Naive thymus-derived CD8-positive, alpha-beta T cell (primary cell): ENCODE measurements at regions not wholly inside any gene's neighbourhood (a gene's known extent, or its start where the extent isn't known, plus 50 kb on each side); places are given as distances from the start of the nearest gene placed in this dataset.
"Not testable (repeated sequence)": the region's sequence is repeated elsewhere in the genome, so short reads cannot be mapped to it uniquely, and the experiment has no call there.

ENCODE experiments used
- ATAC-seq, 2 donors: fragments of 150-1000 bp; cut with Tn5 transposase in 1 of 2; sonication (Bioruptor Pico), chemical (Tn5 transposase) in 1 of 2; 1 replicate in 1 of 2; 2 replicates in 1 of 2; pipeline ENCODE4 v1.10.0; 2021; ENCODE audit warnings: mild to moderate bottlenecking in 2 of 2, moderate library complexity in 2 of 2
- POLR2A ChIA-PET: fragments of 350-600 bp; sonication (Branson Sonifier 250); formaldehyde crosslinking; loops from one replicate; lab custom pipeline; 2021; ENCODE audit warnings: antibody characterized with exemption; lab: Charles Lee
- DNase-seq, 10 donors: peaks; one replicate each; pipeline versions ENCODE4 v3.0.0 to v3.0.0-alpha.2; 2020 to 2022
- H3K27ac Mint-ChIP-seq, 10 donors: one replicate each; pipeline ENCODE4 v1.8.0; 2020 to 2022; ENCODE audit warnings: mild to moderate bottlenecking in 10 of 10, mixed read lengths in 10 of 10, moderate library complexity in 4 of 10, inconsistent platforms in 1 of 10
- H3K27me3 Mint-ChIP-seq, 5 donors: one replicate each; pipeline ENCODE4 v1.8.0; 2021 to 2022; ENCODE audit warnings: mixed read lengths in 5 of 5
- H3K36me3 Mint-ChIP-seq, 3 donors: one replicate each; pipeline ENCODE4 v1.8.0; 2020 to 2022; ENCODE audit warnings: mixed read lengths in 3 of 3, mild to moderate bottlenecking in 2 of 3, inconsistent platforms in 1 of 3
- H3K4me1 Mint-ChIP-seq, 4 donors: one replicate each; pipeline ENCODE4 v1.8.0; 2021 to 2022; ENCODE audit warnings: mixed read lengths in 4 of 4
- H3K4me3 Mint-ChIP-seq, 10 donors: one replicate each; pipeline ENCODE4 v1.8.0; 2020 to 2022; ENCODE audit warnings: mild to moderate bottlenecking in 10 of 10, mixed read lengths in 10 of 10, moderate library complexity in 6 of 10, inconsistent platforms in 1 of 10
- H3K9me3 Mint-ChIP-seq, 9 donors: one replicate each; pipeline ENCODE4 v1.8.0; 2020 to 2022; ENCODE audit warnings: mixed read lengths in 9 of 9, mild to moderate bottlenecking in 3 of 9, inconsistent platforms in 1 of 9, moderate library complexity in 1 of 9

DNA sequence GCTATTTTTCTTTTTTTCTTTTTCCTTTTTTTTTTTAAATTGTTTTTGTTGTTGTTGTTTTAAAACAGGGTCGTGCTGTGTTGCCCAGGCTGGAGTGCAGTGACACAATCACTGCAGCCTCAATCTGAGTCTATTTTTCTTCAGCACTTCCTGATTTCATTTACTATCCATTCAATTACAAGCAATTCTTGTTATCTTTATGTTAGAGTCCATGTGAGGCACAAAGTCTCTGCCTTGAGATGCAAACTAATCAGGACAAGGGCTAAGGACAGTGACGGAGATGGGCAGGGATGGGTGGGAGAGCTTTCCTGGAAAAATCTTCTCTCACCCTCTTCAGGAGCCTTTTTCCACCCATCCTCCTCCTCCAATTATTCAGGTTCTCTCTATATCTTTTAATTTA lies 157.3 kb upstream of the AUTS2 start:
- no peak for ATAC-seq
- Mint-ChIP-seq H3K36me3 (peaks cover 0 to 12% (median 0%) of the 10 kb centered on the region in 3 donors), H3K4me1 (no peaks in the 10 kb centered on the region), H3K27me3 (peaks cover 0 to 8% (median 0%) of the 10 kb centered on the region in 5 donors), H3K27ac (no peak overlapping the region), H3K9me3 (peaks cover 0 to 35% (median 16%) of the 10 kb centered on the region in 9 donors), H3K4me3 (no peak overlapping the region)
- POLR2A ChIA-PET: no interaction called here
- DNase-seq: no peak

GRCh38 chr7:69443136-69443535 lies 155.1 kb upstream of the AUTS2 start:
- POLR2A ChIA-PET: no interaction called here
- no peak overlapping the region for H3K4me3 Mint-ChIP-seq
- no peak for DNase-seq

GRCh38 chr7:69445541-69445940 lies 152.7 kb upstream of the AUTS2 start:
- Mint-ChIP-seq H3K4me1 (peaks cover 0 to 2% (median 0%) of the 10 kb centered on the region in 4 donors), H3K36me3 (peaks cover 0 to 8% (median 0%) of the 10 kb centered on the region in 3 donors), H3K9me3 (peaks cover 0 to 25% (median 7%) of the 10 kb centered on the region in 9 donors), H3K27me3 (peaks cover 0 to 8% (median 0%) of the 10 kb centered on the region in 5 donors), H3K27ac (no peak overlapping the region), H3K4me3 (no peak overlapping the region)
- POLR2A ChIA-PET: no interaction called here
- DNase-seq (no peak), ATAC-seq (no peak)

More at GRCh38 chr7:69443136-69443535, 155.1 kb upstream of the AUTS2 start:
- Mint-ChIP-seq H3K27ac (no peak overlapping the region), H3K9me3 (peaks cover 0 to 35% (median 16%) of the 10 kb centered on the region in 9 donors), H3K4me1 (peaks cover 0 to 2% (median 0%) of the 10 kb centered on the region in 4 donors), H3K36me3 (peaks cover 0 to 12% (median 0%) of the 10 kb centered on the region in 3 donors), H3K27me3 (peaks cover 0 to 8% (median 0%) of the 10 kb centered on the region in 5 donors)
- ATAC-seq: no peak

DNA sequence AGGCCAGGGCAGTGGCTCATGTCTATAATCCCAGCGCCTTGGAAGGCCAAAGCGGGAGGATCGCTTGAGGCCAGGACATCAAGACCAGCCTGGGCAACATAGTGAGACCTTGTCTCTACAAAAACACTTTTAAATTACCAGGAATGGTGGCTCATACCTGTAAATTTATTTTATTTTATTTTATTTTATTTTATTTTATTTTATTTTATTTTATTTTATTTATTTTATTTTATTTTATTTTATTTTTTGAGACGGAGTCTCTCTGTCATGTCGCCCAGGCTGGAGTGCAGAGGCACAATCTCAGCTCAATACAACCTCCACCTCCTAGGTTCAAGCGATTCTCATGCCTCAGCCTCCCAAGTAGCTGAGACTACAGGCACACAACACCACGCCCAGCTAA lies 152.1 kb upstream of the AUTS2 start:
- DNase-seq, H3K36me3 Mint-ChIP-seq, H3K27me3 Mint-ChIP-seq, H3K27ac Mint-ChIP-seq, H3K4me3 Mint-ChIP-seq, H3K4me1 Mint-ChIP-seq, ATAC-seq, POLR2A ChIA-PET: not testable (repeated sequence)
- peaks cover 0 to 19% (median 7%) of the 10 kb centered on the region in 9 donors for H3K9me3 Mint-ChIP-seq

- peaks cover 0 to 4% (median 0%) of the 10 kb centered on the region in 3 donors for H3K36me3 Mint-ChIP-seq
- no peak overlapping the region for H3K4me3 Mint-ChIP-seq
- H3K27ac Mint-ChIP-seq: no peak overlapping the region
- ATAC-seq (no peak), DNase-seq (no peak)
- POLR2A ChIA-PET: no interaction called here
- H3K4me1 Mint-ChIP-seq: peaks cover 0 to 2% (median 0%) of the 10 kb centered on the region in 4 donors
- H3K27me3 Mint-ChIP-seq: peaks cover 0 to 8% (median 0%) of the 10 kb centered on the region in 5 donors
- peaks cover 0 to 5% (median 2%) of the 10 kb centered on the region in 9 donors for H3K9me3 Mint-ChIP-seq
Observed at GRCh38 chr7:69448071-69448470, 150.2 kb upstream of the AUTS2 start.

- peaks cover 0 to 5% (median 0%) of the 10 kb centered on the region in 5 donors for H3K27me3 Mint-ChIP-seq
Observed at GRCh38 chr7:69450456-69450855, 147.8 kb upstream of the AUTS2 start.

DNA sequence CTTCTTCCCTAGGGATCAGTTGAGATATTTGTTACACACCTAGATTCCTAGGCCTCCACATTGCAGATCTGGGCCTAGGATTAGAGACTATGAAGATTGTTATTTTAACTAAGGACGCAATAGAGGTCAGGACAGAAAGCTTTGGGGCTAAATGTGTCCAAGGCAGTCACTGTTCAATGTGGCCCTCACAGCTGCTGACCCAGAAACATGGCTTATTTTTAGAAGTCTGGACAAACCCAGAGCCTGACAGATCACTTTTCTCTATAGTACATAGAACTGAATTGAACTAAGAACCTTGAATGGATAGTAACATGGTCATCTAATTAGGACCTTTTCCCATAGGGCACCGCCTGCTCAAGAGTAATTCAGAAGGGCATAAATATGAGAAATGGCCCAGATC lies 146.6 kb upstream of the AUTS2 start:
- no peak for DNase-seq
- POLR2A ChIA-PET: no interaction called here
- no peak for ATAC-seq
- no peak overlapping the region for H3K4me3 Mint-ChIP-seq
- no peak overlapping the region for H3K27ac Mint-ChIP-seq
- H3K36me3 Mint-ChIP-seq: no peaks in the 10 kb centered on the region
- H3K9me3 Mint-ChIP-seq: no peaks in the 10 kb centered on the region
- peaks cover 0 to 2% (median 0%) of the 10 kb centered on the region in 4 donors for H3K4me1 Mint-ChIP-seq
- H3K27me3 Mint-ChIP-seq: no peaks in the 10 kb centered on the region

More at GRCh38 chr7:69450456-69450855, 147.8 kb upstream of the AUTS2 start:
- DNase-seq (no peak), ATAC-seq (no peak)
- Mint-ChIP-seq H3K9me3 (peaks cover 0 to 2% (median 0%) of the 10 kb centered on the region in 9 donors), H3K27ac (no peak overlapping the region), H3K4me3 (no peak overlapping the region), H3K4me1 (peaks cover 0 to 2% (median 0%) of the 10 kb centered on the region in 4 donors), H3K36me3 (peaks cover 0 to 1% (median 0%) of the 10 kb centered on the region in 3 donors)
- POLR2A ChIA-PET: no interaction called here

DNA sequence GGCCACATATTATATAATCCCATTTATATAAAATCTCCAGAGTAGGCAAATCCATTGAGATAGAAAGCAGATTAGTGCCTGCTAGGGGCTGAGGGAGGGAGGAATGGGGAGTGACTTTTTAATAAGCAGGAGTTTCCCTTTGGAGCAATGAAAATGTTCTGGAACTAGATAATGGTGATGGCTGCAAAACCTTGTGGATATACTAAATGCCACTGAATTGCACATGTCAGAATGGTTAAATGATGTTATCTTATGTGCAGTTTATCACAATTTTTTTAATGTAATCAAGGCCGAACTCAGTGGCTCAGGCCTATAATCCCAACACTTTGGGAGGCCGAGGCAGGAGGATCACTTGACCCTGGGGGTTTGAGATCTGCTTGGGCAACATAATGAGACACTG lies 145.5 kb upstream of the AUTS2 start:
- no peaks in the 10 kb centered on the region for H3K36me3 Mint-ChIP-seq
- POLR2A ChIA-PET: no interaction called here

DNA sequence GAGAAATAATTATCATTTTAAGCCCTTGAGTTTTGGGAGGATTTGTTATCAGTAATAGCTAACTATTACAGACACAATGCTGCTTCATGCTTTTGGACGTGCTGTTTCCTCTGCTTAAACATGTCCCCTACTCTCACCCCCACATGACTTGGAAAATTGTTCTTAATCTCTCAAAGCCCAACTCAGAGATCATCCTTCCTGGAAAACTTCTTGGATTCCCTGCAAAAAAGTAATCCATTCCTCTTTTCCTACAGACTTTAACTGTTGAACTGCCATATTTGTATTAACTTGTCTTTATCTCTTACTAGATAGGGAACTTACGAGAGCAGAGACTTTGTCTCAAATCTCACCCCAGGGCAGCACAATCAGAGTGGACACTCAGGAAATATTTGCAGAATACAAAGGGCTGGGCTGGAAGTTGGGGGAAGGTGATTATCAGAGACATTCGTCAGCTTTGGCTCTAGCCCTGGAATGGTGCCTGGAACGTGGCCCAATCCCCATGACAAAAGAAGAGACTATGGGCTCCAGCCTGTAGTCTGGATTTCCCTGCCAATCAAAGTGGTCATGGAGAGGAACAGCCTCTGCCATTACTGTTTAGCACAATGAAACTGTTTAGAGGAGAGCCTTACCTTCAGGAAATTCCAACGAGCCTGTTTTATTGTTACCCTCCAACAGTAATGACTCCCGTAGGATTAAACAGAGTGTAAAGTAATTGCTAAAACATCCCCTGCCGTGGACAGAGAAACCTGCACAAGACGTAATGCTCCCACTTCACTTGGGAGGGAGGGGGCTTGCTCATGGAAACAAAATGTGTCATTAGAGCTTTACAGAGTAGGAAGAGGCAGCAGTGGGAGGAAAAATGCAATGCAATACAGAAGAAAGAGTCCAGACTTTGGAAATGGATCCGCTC lies 140.4 kb upstream of the AUTS2 start:
- Mint-ChIP-seq H3K4me1 (no peaks in the 10 kb centered on the region), H3K27me3 (no peaks in the 10 kb centered on the region), H3K36me3 (no peaks in the 10 kb centered on the region), H3K4me3 (no peak overlapping the region), H3K27ac (no peak overlapping the region), H3K9me3 (peaks cover 0 to 2% (median 0%) of the 10 kb centered on the region in 9 donors)
- DNase-seq (no peak), ATAC-seq (no peak)
- POLR2A ChIA-PET: no interaction called here

More for the DNA sequence above, 145.5 kb upstream of the AUTS2 start:
- Mint-ChIP-seq H3K4me1 (peaks cover 0 to 1% (median 0%) of the 10 kb centered on the region in 4 donors), H3K4me3 (no peak overlapping the region), H3K27ac (no peak overlapping the region), H3K27me3 (no peaks in the 10 kb centered on the region), H3K9me3 (no peaks in the 10 kb centered on the region)
- ATAC-seq (no peak), DNase-seq (no peak)

DNA sequence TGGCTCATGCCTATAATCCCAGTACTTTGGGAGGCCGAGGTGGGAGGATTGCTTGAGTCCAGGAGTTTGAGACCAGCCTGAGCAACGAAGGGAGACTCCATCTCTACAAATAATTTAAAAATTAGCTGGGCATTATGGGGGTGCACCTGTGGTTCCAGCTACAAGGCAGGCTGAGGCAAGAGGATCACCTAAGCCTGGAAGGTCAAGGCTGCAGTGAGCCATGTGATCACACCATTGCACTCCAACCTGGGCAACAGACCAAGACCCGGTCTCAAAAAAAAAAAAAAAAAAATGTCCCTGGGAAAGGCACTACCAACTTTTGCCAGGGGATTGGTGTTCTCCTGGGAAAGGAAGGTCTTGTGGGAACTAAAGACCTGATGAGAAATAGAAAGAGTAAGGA lies 134.2 kb upstream of the AUTS2 start:
- Mint-ChIP-seq H3K4me3 (no peak overlapping the region), H3K27me3 (no peaks in the 10 kb centered on the region)
- POLR2A ChIA-PET: no interaction called here

GRCh38 chr7:69465262-69465661 lies 133.0 kb upstream of the AUTS2 start:
- DNase-seq: no peak
- Mint-ChIP-seq H3K27ac (no peak overlapping the region), H3K4me1 (no peaks in the 10 kb centered on the region), H3K27me3 (no peaks in the 10 kb centered on the region), H3K9me3 (peaks cover 0 to 30% (median 15%) of the 10 kb centered on the region in 9 donors), H3K36me3 (peaks cover 0 to 4% (median 0%) of the 10 kb centered on the region in 3 donors), H3K4me3 (no peak overlapping the region)
- POLR2A ChIA-PET: no interaction called here
- ATAC-seq: no peak

More for the DNA sequence above, 134.2 kb upstream of the AUTS2 start:
- peaks cover 0 to 4% (median 0%) of the 10 kb centered on the region in 3 donors for H3K36me3 Mint-ChIP-seq
- no peak for DNase-seq
- ATAC-seq: no peak
- H3K27ac Mint-ChIP-seq: no peak overlapping the region
- peaks cover 0 to 26% (median 8%) of the 10 kb centered on the region in 9 donors for H3K9me3 Mint-ChIP-seq
- H3K4me1 Mint-ChIP-seq: no peaks in the 10 kb centered on the region

GRCh38 chr7:69467826-69468225 lies 130.4 kb upstream of the AUTS2 start:
- Mint-ChIP-seq H3K9me3 (peaks cover 0 to 30% (median 15%) of the 10 kb centered on the region in 9 donors), H3K27me3 (no peaks in the 10 kb centered on the region), H3K4me3 (no peak overlapping the region), H3K27ac (no peak overlapping the region), H3K4me1 (no peaks in the 10 kb centered on the region), H3K36me3 (peaks cover 0 to 9% (median 0%) of the 10 kb centered on the region in 3 donors)
- POLR2A ChIA-PET: no interaction called here
- DNase-seq (no peak), ATAC-seq (no peak)

DNA sequence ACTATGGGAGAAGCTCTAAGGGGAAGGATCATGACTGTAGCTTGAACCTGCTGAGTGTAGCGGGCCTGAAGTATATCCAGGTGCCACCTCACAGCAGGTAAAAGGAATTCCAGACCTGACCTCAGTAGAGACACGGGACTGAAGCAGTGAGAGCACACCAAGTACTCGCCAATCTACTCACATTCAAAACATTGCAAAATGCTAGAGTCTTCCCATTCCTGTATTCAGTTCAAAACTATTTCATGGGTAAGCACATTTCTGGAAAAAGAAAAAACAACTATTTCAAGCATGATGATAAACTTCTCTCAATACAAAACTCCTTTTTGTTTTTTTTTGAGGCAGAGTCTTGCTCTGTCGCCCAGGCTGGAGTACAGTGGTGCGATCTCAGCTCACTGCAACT lies 121.9 kb upstream of the AUTS2 start:
- POLR2A ChIA-PET: no interaction called here
- H3K27me3 Mint-ChIP-seq: peaks cover 0 to 4% (median 0%) of the 10 kb centered on the region in 5 donors

More for the DNA sequence above, 121.9 kb upstream of the AUTS2 start:
- DNase-seq (no peak), ATAC-seq (no peak)
- no peak overlapping the region for H3K27ac Mint-ChIP-seq
- no peaks in the 10 kb centered on the region for H3K4me1 Mint-ChIP-seq
- H3K36me3 Mint-ChIP-seq: peaks cover 0 to 4% (median 0%) of the 10 kb centered on the region in 3 donors
- peaks cover 0 to 2% (median 0%) of the 10 kb centered on the region in 9 donors for H3K9me3 Mint-ChIP-seq
- no peak overlapping the region for H3K4me3 Mint-ChIP-seq
